Thyroid gland (tissue), 4 donors: ENCODE measurements at regions not wholly inside any gene's neighbourhood (a gene's known extent, or its start where the extent isn't known, plus 50 kb on each side); places are given as distances from the start of the nearest gene placed in this dataset.

ENCODE experiments used
- POLR2A ChIP-seq, 2 donors: fragments of 450-650 bp; IDR thresholded peaks; one replicate each; pipeline ENCODE4 v1.6.1; 2017; ENCODE audit warnings: antibody characterized with exemption in 2 of 2, mild to moderate bottlenecking in 2 of 2, moderate library complexity in 1 of 2
- TF ChIP-seq, protein P1 (sequence below), 6 experiments: fragments of 200-600 bp in 3 of 6; fragments of 450-650 bp in 3 of 6; sonication (generic) in 3 of 6; IDR thresholded peaks; one replicate each; pipeline ENCODE4 v1.5.1; 2016 to 2019; ENCODE audit warnings: antibody characterized with exemption in 6 of 6, mild to moderate bottlenecking in 2 of 6, inconsistent platforms in 1 of 6, moderate library complexity in 1 of 6

- TF ChIP-seq, protein P1, sequence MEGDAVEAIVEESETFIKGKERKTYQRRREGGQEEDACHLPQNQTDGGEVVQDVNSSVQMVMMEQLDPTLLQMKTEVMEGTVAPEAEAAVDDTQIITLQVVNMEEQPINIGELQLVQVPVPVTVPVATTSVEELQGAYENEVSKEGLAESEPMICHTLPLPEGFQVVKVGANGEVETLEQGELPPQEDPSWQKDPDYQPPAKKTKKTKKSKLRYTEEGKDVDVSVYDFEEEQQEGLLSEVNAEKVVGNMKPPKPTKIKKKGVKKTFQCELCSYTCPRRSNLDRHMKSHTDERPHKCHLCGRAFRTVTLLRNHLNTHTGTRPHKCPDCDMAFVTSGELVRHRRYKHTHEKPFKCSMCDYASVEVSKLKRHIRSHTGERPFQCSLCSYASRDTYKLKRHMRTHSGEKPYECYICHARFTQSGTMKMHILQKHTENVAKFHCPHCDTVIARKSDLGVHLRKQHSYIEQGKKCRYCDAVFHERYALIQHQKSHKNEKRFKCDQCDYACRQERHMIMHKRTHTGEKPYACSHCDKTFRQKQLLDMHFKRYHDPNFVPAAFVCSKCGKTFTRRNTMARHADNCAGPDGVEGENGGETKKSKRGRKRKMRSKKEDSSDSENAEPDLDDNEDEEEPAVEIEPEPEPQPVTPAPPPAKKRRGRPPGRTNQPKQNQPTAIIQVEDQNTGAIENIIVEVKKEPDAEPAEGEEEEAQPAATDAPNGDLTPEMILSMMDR (IDR thresholded peaks at IDR 0.05): no peak
- no peak for TF ChIP-seq POLR2A (IDR thresholded peaks at IDR 0.05)
Observed at GRCh38 chr22:48391820-48392219, 1435.9 kb downstream of the BRD1 start.
